GM23338 (cell line): ENCODE measurements at regions not wholly inside any gene's neighbourhood (a gene's known extent, or its start where the extent isn't known, plus 50 kb on each side); places are given as distances from the start of the nearest gene placed in this dataset.
"Not testable (repeated sequence)": the region's sequence is repeated elsewhere in the genome, so short reads cannot be mapped to it uniquely, and the experiment has no call there.

Experiments
- ATAC-seq: fragments of 200-7000 bp; cut with Tn5 transposase; 3 replicates; pipeline ENCODE4 v1.9.1; 2020
- DNase-seq: peaks from one replicate; pipeline ENCODE4 v3.0.0-alpha.2; 2015; ENCODE audit warnings: low spot score
- H2AFZ ChIP-seq: fragments of 200-600 bp; sonication (generic); 2 replicates; pipeline ENCODE4 v1.8.0; 2016; ENCODE audit warnings: antibody characterized with exemption, mild to moderate bottlenecking, moderate library complexity
- H3F3A ChIP-seq: fragments of 200-600 bp; sonication (generic); replicated peaks from 2 replicates; pipeline ENCODE4 v1.8.0; 2017; ENCODE audit warnings: antibody characterized with exemption, mixed run types, low read depth
- H3K27ac ChIP-seq: fragments of 200-600 bp; sonication (generic); 2 replicates; pipeline ENCODE4 v1.6.1; 2016; ENCODE audit warnings: low read depth
- H3K27me3 ChIP-seq: fragments of 200-600 bp; sonication (generic); 2 replicates; pipeline ENCODE4 v1.8.0; 2016; ENCODE audit warnings: mild to moderate bottlenecking, mixed run types, moderate library complexity; ENCODE audit not compliant: insufficient read depth
- H3K36me3 ChIP-seq: fragments of 200-600 bp; sonication (generic); 2 replicates; pipeline ENCODE4 v1.8.0; 2016; ENCODE audit warnings: mild to moderate bottlenecking; ENCODE audit not compliant: insufficient read depth
- H3K4me1 ChIP-seq: fragments of 200-600 bp; sonication (generic); 2 replicates; pipeline ENCODE4 v1.8.0; 2016; ENCODE audit warnings: mild to moderate bottlenecking, moderate library complexity; ENCODE audit not compliant: insufficient read depth
- H3K4me2 ChIP-seq: fragments of 200-600 bp; sonication (generic); 2 replicates; pipeline ENCODE4 v1.7.1; 2017; ENCODE audit warnings: mixed run types
- H3K4me3 ChIP-seq: fragments of 200-600 bp; sonication (generic); 2 replicates; pipeline ENCODE4 v1.6.1; 2016; ENCODE audit warnings: mixed run types
- H3K79me2 ChIP-seq: fragments of 200-600 bp; sonication (generic); replicated peaks from 2 replicates; pipeline ENCODE4 v1.8.0; 2017; ENCODE audit warnings: mild to moderate bottlenecking; ENCODE audit not compliant: insufficient read depth
- H3K9me2 ChIP-seq: fragments of 200-600 bp; sonication (generic); 2 replicates; pipeline ENCODE4 v1.8.0; 2017; ENCODE audit not compliant: insufficient read depth
- H4K20me1 ChIP-seq: fragments of 200-600 bp; sonication (generic); replicated peaks from 2 replicates; pipeline ENCODE4 v1.8.0; 2017; ENCODE audit warnings: mild to moderate bottlenecking; ENCODE audit not compliant: insufficient read depth
- H3K27ac Mint-ChIP-seq: 2 replicates; pipeline ENCODE4 v1.8.0; 2020; ENCODE audit warnings: inconsistent platforms, mild to moderate bottlenecking, moderate library complexity, mixed read lengths
- H3K27me3 Mint-ChIP-seq: 3 replicates; pipeline ENCODE4 v1.8.0; 2022; ENCODE audit warnings: low read depth, mild to moderate bottlenecking, moderate library complexity, mixed read lengths, inconsistent platforms; ENCODE audit not compliant: insufficient read depth, poor library complexity
- H3K36me3 Mint-ChIP-seq: 3 replicates; pipeline ENCODE4 v1.8.0; 2021; ENCODE audit warnings: low read depth, mild to moderate bottlenecking, inconsistent platforms, moderate library complexity, mixed read lengths
- H3K4me1 Mint-ChIP-seq: 3 replicates; pipeline ENCODE4 v1.8.0; 2020; ENCODE audit warnings: mild to moderate bottlenecking, inconsistent platforms, mixed read lengths
- H3K4me3 Mint-ChIP-seq: 3 replicates; pipeline ENCODE4 v1.8.0; 2021; ENCODE audit warnings: moderate library complexity, mild to moderate bottlenecking, inconsistent platforms, mixed read lengths
- H3K9me3 Mint-ChIP-seq: 3 replicates; pipeline ENCODE4 v1.8.0; 2020; ENCODE audit warnings: moderate library complexity, mild to moderate bottlenecking, inconsistent platforms, mixed read lengths
- CREB1 ChIP-seq: fragments of 250-450 bp; sonication (Bioruptor Pico); IDR thresholded peaks from 2 replicates; pipeline ENCODE4 v1.5.0; 2020; ENCODE audit warnings: low read depth, mild to moderate bottlenecking, moderate library complexity
- EZH2 ChIP-seq: fragments of 200-600 bp; sonication (generic); IDR thresholded peaks from one replicate; pipeline ENCODE4 v1.8.0; 2017; ENCODE audit warnings: antibody characterized with exemption, mild to moderate bottlenecking, low read depth; ENCODE audit not compliant: unreplicated experiment
- EZH2phosphoT487 ChIP-seq: fragments of 200-600 bp; sonication (generic); IDR thresholded peaks from one replicate; pipeline ENCODE4 v1.8.1; 2018; ENCODE audit warnings: antibody characterized with exemption; ENCODE audit not compliant: unreplicated experiment
- NANOG ChIP-seq: IDR thresholded peaks from 2 replicates; pipeline ENCODE4 v1.6.1; 2016; ENCODE audit warnings: antibody characterized with exemption, borderline replicate concordance
- POLR2AphosphoS5 ChIP-seq: IDR thresholded peaks from 2 replicates; pipeline ENCODE4 v1.6.1; 2016; ENCODE audit warnings: antibody characterized with exemption, low read depth
- STAT1 ChIP-seq: IDR thresholded peaks from one replicate; pipeline ENCODE4 v1.6.1; 2016; ENCODE audit warnings: antibody characterized with exemption; ENCODE audit not compliant: unreplicated experiment
- ZNF114 ChIP-seq: fragments of 250-450 bp; sonication (Bioruptor Pico); IDR thresholded peaks from 2 replicates; pipeline ENCODE4 v1.5.0; 2020; ENCODE audit warnings: mild to moderate bottlenecking, moderate library complexity
- ZNF331 ChIP-seq: fragments of 250-450 bp; sonication (Bioruptor Pico); IDR thresholded peaks from 2 replicates; pipeline ENCODE4 v1.5.0; 2020; ENCODE audit warnings: low read depth, mild to moderate bottlenecking, moderate library complexity
- TF ChIP-seq, protein P1 (sequence below): fragments of 250-450 bp; sonication (Bioruptor Pico); IDR thresholded peaks from 2 replicates; pipeline ENCODE4 v1.5.0; 2020; ENCODE audit warnings: mild to moderate bottlenecking, moderate library complexity

DNA sequence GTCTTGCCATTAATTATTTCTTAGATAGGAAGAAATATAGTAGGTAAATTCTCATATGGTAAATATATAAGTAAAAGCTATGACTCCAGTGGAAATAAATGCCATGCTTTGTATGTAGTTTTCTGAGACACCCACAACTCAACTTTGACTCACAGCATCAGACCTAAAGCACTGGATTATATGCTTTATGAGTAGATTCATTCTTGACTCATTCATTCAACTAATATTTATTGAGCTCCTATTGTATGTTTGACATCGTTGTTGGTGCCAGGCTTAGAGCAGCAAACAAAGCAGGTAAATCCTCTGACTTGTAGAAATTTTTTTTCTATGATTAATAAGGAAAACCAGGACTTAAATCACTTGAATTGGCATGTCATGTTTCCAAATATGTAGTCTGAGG, 211.4 kb downstream of the PTPRC start (continued):
- TF ChIP-seq POLR2AphosphoS5 (no peak), ZNF331 (CRISPR knock-in tag) (no peak), EZH2phosphoT487 (no peak), CREB1 (CRISPR knock-in tag) (no peak)

DNA sequence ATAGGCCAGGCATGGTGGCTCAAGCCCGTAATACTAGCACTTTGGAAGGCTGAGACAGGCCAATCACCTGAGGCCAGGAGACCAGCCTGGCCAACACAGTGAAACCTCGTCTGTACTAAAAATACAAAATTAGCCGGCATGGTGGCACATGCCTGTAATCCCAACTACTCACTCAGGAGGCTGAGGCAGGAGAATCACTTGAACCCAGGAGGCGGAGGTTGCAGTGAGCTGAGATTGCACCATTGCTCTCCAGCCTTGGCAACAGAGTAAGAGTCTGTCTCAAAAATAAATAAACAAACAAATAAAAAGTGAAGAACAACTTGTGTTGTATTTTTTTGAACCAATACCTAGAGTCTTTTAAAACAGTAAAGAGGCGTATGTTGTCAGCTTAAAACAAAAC, 212.1 kb downstream of the PTPRC start:
- H3K36me3 ChIP-seq, DNase-seq, H3K4me1 Mint-ChIP-seq, H3K4me3 ChIP-seq, H3K9me2 ChIP-seq, ATAC-seq, H3K9me3 Mint-ChIP-seq, H3K4me2 ChIP-seq, H3K27me3 Mint-ChIP-seq, H3K27ac Mint-ChIP-seq, H3K27ac ChIP-seq, H3K4me3 Mint-ChIP-seq, H3K36me3 Mint-ChIP-seq, H3K27me3 ChIP-seq, H4K20me1 ChIP-seq, H3F3A ChIP-seq, H3K79me2 ChIP-seq, H2AFZ ChIP-seq, H3K4me1 ChIP-seq: not testable (repeated sequence)

DNA sequence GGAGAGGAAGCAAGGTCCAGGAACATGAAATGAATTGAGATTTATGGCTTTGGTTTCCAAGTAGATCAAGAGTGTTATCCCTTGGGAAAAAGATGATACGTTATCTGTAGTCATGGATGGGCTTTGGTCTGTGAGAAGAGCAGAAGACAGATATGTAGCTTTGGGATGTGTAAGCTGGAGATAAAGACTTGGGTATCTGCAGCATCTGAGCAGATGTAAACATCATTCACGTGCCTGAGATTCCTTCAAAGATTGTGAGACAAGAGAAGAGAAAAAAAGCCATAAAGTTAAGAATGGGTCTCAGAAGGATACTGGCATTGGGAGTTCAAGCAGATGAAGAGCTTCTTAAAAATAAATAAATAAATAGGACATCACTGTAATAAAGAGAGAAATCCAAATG, 217.8 kb downstream of the PTPRC start:
- no peaks in the 10 kb centered on the region for H4K20me1 ChIP-seq
- DNase-seq (no peak), ATAC-seq (no peak)
- no peaks in the 10 kb centered on the region for H3K4me1 ChIP-seq
- H3K36me3 ChIP-seq, result no peaks in the 10 kb centered on the region
- Mint-ChIP-seq H3K9me3 (no peaks in the 10 kb centered on the region), H3K4me1 (no peaks in the 10 kb centered on the region), H3K27ac (no peak overlapping the region), H3K4me3 (no peak overlapping the region), H3K27me3 (no peaks in the 10 kb centered on the region), H3K36me3 (no peaks in the 10 kb centered on the region)
- no peak for TF ChIP-seq EZH2phosphoT487
- H3K27ac ChIP-seq, result no peak overlapping the region
- H3F3A ChIP-seq, result no peaks in the 10 kb centered on the region
- H3K79me2 ChIP-seq, result no peaks in the 10 kb centered on the region
- no peak overlapping the region for H3K4me3 ChIP-seq
- H3K27me3 ChIP-seq, result no peaks in the 10 kb centered on the region
- H2AFZ ChIP-seq, result no peak overlapping the region
- no peaks in the 10 kb centered on the region for H3K9me2 ChIP-seq
- no peak overlapping the region for H3K4me2 ChIP-seq

DNA sequence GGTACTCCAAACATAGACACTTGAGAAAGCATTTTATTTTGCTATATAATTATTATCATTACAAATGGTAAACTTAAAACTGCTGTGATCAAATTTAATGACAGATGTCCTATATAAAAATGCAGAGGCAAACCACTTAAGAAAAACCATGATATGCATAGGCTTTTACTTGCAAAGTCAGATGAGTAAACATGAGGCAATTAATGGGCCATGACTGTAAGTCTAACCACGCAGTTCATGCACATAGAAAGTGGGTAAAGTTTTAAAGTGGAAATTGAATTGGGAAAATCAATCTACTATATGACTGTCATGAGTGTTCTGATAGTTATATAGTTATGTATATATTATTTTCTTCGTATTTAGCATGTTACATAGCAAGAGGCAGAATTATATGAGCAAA, 219.2 kb downstream of the PTPRC start:
- no peaks in the 10 kb centered on the region for H3K79me2 ChIP-seq
- H3K4me1 Mint-ChIP-seq, result no peaks in the 10 kb centered on the region
- TF ChIP-seq NANOG (no peak), STAT1 (no peak), ZNF114 (no peak), POLR2AphosphoS5 (no peak), EZH2 (no peak)
- TF ChIP-seq, protein P1, sequence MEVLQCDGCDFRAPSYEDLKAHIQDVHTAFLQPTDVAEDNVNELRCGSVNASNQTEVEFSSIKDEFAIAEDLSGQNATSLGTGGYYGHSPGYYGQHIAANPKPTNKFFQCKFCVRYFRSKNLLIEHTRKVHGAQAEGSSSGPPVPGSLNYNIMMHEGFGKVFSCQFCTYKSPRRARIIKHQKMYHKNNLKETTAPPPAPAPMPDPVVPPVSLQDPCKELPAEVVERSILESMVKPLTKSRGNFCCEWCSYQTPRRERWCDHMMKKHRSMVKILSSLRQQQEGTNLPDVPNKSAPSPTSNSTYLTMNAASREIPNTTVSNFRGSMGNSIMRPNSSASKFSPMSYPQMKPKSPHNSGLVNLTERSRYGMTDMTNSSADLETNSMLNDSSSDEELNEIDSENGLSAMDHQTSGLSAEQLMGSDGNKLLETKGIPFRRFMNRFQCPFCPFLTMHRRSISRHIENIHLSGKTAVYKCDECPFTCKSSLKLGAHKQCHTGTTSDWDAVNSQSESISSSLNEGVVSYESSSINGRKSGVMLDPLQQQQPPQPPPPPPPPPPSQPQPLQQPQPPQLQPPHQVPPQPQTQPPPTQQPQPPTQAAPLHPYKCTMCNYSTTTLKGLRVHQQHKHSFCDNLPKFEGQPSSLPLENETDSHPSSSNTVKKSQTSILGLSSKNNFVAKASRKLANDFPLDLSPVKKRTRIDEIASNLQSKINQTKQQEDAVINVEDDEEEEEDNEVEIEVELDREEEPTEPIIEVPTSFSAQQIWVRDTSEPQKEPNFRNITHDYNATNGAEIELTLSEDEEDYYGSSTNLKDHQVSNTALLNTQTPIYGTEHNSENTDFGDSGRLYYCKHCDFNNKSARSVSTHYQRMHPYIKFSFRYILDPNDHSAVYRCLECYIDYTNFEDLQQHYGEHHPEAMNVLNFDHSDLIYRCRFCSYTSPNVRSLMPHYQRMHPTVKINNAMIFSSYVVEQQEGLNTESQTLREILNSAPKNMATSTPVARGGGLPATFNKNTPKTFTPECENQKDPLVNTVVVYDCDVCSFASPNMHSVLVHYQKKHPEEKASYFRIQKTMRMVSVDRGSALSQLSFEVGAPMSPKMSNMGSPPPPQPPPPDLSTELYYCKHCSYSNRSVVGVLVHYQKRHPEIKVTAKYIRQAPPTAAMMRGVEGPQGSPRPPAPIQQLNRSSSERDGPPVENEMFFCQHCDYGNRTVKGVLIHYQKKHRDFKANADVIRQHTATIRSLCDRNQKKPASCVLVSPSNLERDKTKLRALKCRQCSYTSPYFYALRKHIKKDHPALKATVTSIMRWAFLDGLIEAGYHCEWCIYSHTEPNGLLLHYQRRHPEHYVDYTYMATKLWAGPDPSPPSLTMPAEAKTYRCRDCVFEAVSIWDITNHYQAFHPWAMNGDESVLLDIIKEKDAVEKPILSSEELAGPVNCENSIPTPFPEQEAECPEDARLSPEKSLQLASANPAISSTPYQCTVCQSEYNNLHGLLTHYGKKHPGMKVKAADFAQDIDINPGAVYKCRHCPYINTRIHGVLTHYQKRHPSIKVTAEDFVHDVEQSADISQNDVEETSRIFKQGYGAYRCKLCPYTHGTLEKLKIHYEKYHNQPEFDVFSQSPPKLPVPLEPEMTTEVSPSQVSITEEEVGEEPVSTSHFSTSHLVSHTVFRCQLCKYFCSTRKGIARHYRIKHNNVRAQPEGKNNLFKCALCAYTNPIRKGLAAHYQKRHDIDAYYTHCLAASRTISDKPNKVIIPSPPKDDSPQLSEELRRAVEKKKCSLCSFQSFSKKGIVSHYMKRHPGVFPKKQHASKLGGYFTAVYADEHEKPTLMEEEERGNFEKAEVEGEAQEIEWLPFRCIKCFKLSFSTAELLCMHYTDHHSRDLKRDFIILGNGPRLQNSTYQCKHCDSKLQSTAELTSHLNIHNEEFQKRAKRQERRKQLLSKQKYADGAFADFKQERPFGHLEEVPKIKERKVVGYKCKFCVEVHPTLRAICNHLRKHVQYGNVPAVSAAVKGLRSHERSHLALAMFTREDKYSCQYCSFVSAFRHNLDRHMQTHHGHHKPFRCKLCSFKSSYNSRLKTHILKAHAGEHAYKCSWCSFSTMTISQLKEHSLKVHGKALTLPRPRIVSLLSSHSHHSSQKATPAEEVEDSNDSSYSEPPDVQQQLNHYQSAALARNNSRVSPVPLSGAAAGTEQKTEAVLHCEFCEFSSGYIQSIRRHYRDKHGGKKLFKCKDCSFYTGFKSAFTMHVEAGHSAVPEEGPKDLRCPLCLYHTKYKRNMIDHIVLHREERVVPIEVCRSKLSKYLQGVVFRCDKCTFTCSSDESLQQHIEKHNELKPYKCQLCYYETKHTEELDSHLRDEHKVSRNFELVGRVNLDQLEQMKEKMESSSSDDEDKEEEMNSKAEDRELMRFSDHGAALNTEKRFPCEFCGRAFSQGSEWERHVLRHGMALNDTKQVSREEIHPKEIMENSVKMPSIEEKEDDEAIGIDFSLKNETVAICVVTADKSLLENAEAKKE, result no peak

More for the DNA sequence above, 219.2 kb downstream of the PTPRC start:
- Histone ChIP-seq H3K4me1 (no peaks in the 10 kb centered on the region), H3K27ac (no peak overlapping the region), H3K4me3 (no peak overlapping the region), H3F3A (no peaks in the 10 kb centered on the region), H3K9me2 (no peaks in the 10 kb centered on the region), H4K20me1 (no peaks in the 10 kb centered on the region), H2AFZ (no peak overlapping the region), H3K36me3 (no peaks in the 10 kb centered on the region), H3K27me3 (no peaks in the 10 kb centered on the region), H3K4me2 (no peak overlapping the region)
- no peaks in the 10 kb centered on the region for H3K36me3 Mint-ChIP-seq
- no peaks in the 10 kb centered on the region for H3K27me3 Mint-ChIP-seq
- no peak for ATAC-seq
- no peaks in the 10 kb centered on the region for H3K9me3 Mint-ChIP-seq
- no peak for DNase-seq
- no peak overlapping the region for H3K27ac Mint-ChIP-seq
- H3K4me3 Mint-ChIP-seq, result no peak overlapping the region
